GM10266 (cell line): ENCODE measurements at regions not wholly inside any gene's neighbourhood (a gene's known extent, or its start where the extent isn't known, plus 50 kb on each side); places are given as distances from the start of the nearest gene placed in this dataset.

Experiments used
- DNase-seq: peaks from one replicate; pipeline ENCODE4 v3.0.0; 2012; ENCODE audit errors: extremely low spot score
- CTCF ChIP-seq: IDR thresholded peaks from 2 replicates; pipeline ENCODE4 v1.5.1; 2012; ENCODE audit warnings: mild to moderate bottlenecking, low read depth; ENCODE audit not compliant: control insufficient read depth, insufficient read depth; ENCODE audit errors: missing control alignments

- TF ChIP-seq CTCF, result no peak
These were observed 1111.1 kb upstream of the KLHL29 start for GRCh38 chr2:22273853-22274252.

GRCh38 chr2:22274661-22275060, 1110.3 kb upstream of the KLHL29 start:
- no peak for DNase-seq
- no peak for TF ChIP-seq CTCF

More at GRCh38 chr2:22273853-22274252, 1111.1 kb upstream of the KLHL29 start:
- DNase-seq, result no peak

- no peak for TF ChIP-seq CTCF
- no peak for DNase-seq
These were observed 1108.3 kb upstream of the KLHL29 start for GRCh38 chr2:22276696-22277095.

- DNase-seq, result no peak
- no peak for TF ChIP-seq CTCF
These were observed 1105.4 kb upstream of the KLHL29 start for GRCh38 chr2:22279541-22279940.

- TF ChIP-seq CTCF, result no peak
- DNase-seq, result no peak
These were observed 1103.9 kb upstream of the KLHL29 start for GRCh38 chr2:22281033-22281432.

- TF ChIP-seq CTCF, result no peak
- DNase-seq, result no peak
These were observed 1102.8 kb upstream of the KLHL29 start for GRCh38 chr2:22282220-22282619.

- no peak for DNase-seq
- TF ChIP-seq CTCF, result no peak
These were observed 1102.1 kb upstream of the KLHL29 start for GRCh38 chr2:22282916-22283315.

GRCh38 chr2:22283436-22283835, 1101.5 kb upstream of the KLHL29 start:
- no peak for DNase-seq
- TF ChIP-seq CTCF, result no peak
